NCI-H526 (cell line): ENCODE measurements at regions not wholly inside any gene's neighbourhood (a gene's known extent, or its start where the extent isn't known, plus 50 kb on each side); places are given as distances from the start of the nearest gene placed in this dataset.
A peak's percentile ranks its signal among the peaks of the same experiment; 100 is the strongest.

Source experiments
- DNase-seq, 2 experiments: peaks; one replicate each; lab custom pipeline; 2025; lab: John Stamatoyannopoulos, UW

GRCh38 chr7:52897288-52897687, 138.1 kb upstream of the POM121L12 start:
- no peak for DNase-seq

GRCh38 chr7:52877240-52877639, 158.2 kb upstream of the POM121L12 start:
- no peak for DNase-seq

- DNase-seq: no peak
Measured at GRCh38 chr7:52876402-52876801, 159.0 kb upstream of the POM121L12 start.

- no peak for DNase-seq
Measured at GRCh38 chr7:52863652-52864051, 171.8 kb upstream of the POM121L12 start.

- no peak for DNase-seq
Measured at GRCh38 chr7:52862321-52862720, 173.1 kb upstream of the POM121L12 start.

GRCh38 chr7:52857367-52857766, 178.1 kb upstream of the POM121L12 start:
- no peak for DNase-seq

- DNase-seq: no peak
Measured at GRCh38 chr7:52854681-52855080, 180.8 kb upstream of the POM121L12 start.

GRCh38 chr7:52851547-52851946, 183.9 kb upstream of the POM121L12 start:
- DNase-seq: no peak

- no peak for DNase-seq
Measured at GRCh38 chr7:52843436-52843835, 192.0 kb upstream of the POM121L12 start.

GRCh38 chr7:52842202-52842900, 193.1 kb upstream of the POM121L12 start:
- DNase-seq: no peak

- no peak for DNase-seq
Measured at GRCh38 chr7:52838981-52839411, 196.4 kb upstream of the POM121L12 start.

GRCh38 chr7:52831321-52831720, 204.1 kb upstream of the POM121L12 start:
- DNase-seq: no peak

- no peak for DNase-seq
Measured at GRCh38 chr7:52830801-52831200, 204.6 kb upstream of the POM121L12 start.

- no peak for DNase-seq
Measured at GRCh38 chr7:52826515-52827265, 208.7 kb upstream of the POM121L12 start.

GRCh38 chr7:52825611-52826010, 209.8 kb upstream of the POM121L12 start:
- no peak for DNase-seq

GRCh38 chr7:52811537-52811936, 223.9 kb upstream of the POM121L12 start:
- no peak for DNase-seq

- peak in 1 of 2 experiments; percentile 5 for DNase-seq
Measured at GRCh38 chr7:52799817-52800216, 235.6 kb upstream of the POM121L12 start.

- no peak for DNase-seq
Measured at GRCh38 chr7:52797801-52798200, 237.6 kb upstream of the POM121L12 start.

- DNase-seq: no peak
Measured at GRCh38 chr7:52794621-52795020, 240.8 kb upstream of the POM121L12 start.

GRCh38 chr7:52791176-52791700, 244.2 kb upstream of the POM121L12 start:
- no peak for DNase-seq

- no peak for DNase-seq
Measured at GRCh38 chr7:52786174-52786573, 249.3 kb upstream of the POM121L12 start.

GRCh38 chr7:52782348-52782747, 253.1 kb upstream of the POM121L12 start:
- no peak for DNase-seq

- no peak for DNase-seq
Measured at GRCh38 chr7:52781250-52781649, 254.2 kb upstream of the POM121L12 start.
